ENCODE measurements at regions not wholly inside any gene's neighbourhood (a gene's known extent, or its start where the extent isn't known, plus 50 kb on each side); places are given as distances from the start of the nearest gene placed in this dataset.

DNA sequence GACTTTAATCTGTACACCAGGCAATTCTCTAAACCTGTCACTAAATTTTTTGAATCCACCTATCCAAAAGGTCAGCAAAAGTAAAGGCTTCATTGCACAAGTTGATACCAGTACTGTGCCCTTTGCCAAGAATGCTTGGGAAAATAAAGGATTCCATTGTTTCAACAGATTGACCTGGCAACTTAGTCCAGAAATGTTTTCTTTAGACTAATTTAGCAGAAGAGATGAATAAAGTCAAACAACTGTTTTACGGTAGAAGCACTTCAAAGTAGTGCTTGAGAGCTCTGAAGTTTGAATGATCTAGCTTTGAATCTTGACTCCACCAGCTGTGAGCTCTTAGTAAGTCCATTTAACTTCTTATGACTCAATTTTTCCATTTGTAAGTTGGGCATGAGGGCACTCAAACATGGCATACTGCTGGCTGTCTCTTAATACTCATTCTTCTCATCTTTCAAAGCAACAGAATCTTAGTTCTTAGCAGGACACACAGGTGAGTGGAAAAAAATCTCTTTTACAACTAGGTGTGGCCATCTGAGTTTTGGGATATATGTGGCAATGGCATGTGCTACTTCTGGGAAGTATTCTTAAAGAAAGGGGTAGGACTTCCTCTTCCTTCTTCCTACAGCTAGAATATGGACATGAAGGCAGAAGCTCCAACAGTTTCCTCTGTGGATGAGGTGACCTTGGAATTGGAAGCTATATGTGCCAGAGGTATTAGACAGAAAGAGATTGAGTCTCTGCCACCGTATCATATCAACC is 55.9 kb upstream of the LOC128125822 start:
- no peaks in the 10 kb centered on the region for H3K36me3 ChIP-seq (replicated peaks; ENCODE audit: insufficient read depth, low read depth)
- WGBS (ENCODE audit: low lambda C conversion rate, missing lambda C conversion rate), result 65% methylated on average over 2 of the region's 2 CpGs
- H3K27ac ChIP-seq, result peak overlapping the region; percentile 51
- peaks cover 4% of the 10 kb centered on the region for H3K4me1 ChIP-seq (ENCODE audit: insufficient read depth)
- no peaks in the 10 kb centered on the region for H3K27me3 ChIP-seq
- no peak overlapping the region for H3K4me3 ChIP-seq
- no peaks in the 10 kb centered on the region for H3K9me3 ChIP-seq (ENCODE audit: low read depth)
- no peaks in the 10 kb centered on the region for H3K9me2 ChIP-seq (replicated peaks; ENCODE audit: insufficient read depth)
- DNase-seq (ENCODE audit: low spot score), result no peak
- no peaks in the 10 kb centered on the region for H3K79me2 ChIP-seq
- no peak overlapping the region for H2AFZ ChIP-seq
- H4K20me1 ChIP-seq (ENCODE audit: insufficient read depth, poor library complexity, severe bottlenecking), result no peaks in the 10 kb centered on the region
- H3K4me2 ChIP-seq, result peak overlapping the region; percentile 36
- TF ChIP-seq, protein P1, sequence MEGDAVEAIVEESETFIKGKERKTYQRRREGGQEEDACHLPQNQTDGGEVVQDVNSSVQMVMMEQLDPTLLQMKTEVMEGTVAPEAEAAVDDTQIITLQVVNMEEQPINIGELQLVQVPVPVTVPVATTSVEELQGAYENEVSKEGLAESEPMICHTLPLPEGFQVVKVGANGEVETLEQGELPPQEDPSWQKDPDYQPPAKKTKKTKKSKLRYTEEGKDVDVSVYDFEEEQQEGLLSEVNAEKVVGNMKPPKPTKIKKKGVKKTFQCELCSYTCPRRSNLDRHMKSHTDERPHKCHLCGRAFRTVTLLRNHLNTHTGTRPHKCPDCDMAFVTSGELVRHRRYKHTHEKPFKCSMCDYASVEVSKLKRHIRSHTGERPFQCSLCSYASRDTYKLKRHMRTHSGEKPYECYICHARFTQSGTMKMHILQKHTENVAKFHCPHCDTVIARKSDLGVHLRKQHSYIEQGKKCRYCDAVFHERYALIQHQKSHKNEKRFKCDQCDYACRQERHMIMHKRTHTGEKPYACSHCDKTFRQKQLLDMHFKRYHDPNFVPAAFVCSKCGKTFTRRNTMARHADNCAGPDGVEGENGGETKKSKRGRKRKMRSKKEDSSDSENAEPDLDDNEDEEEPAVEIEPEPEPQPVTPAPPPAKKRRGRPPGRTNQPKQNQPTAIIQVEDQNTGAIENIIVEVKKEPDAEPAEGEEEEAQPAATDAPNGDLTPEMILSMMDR (IDR thresholded peaks at IDR 0.05; ENCODE audit: poor library complexity), result no peak
- TF ChIP-seq EZH2 (IDR thresholded peaks at IDR 0.05; ENCODE audit: borderline replicate concordance) (no peak), EZH2phosphoT487 (IDR thresholded peaks at IDR 0.05; ENCODE audit: low read depth, severe bottlenecking, unreplicated experiment) (no peak)

DNA sequence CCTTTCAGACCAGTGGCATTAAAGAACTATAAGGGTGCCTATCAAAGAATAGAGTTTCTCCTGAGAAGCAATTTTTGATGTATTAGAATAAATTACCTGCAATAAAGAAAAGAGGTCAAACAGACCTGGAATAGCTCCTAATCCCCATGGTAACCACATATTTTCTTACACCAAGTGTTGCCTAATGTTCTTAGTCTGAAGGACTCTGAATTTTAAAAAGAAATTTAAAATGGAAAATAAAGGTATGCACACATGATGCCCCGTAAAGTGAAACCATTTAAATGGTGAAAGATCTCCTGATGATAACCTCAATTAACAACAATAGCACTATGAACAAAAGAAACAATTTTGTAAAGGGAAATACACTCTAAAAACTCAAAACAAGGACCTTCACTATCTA is 55.1 kb upstream of the LOC128125822 start:
- WGBS (ENCODE audit: low lambda C conversion rate, missing lambda C conversion rate), result 93% methylated on average over 1 of the region's 1 CpG
- no peak for DNase-seq (ENCODE audit: low spot score)
- Histone ChIP-seq H3K4me2 (no peak overlapping the region), H2AFZ (no peak overlapping the region), H3K9me3 (ENCODE audit: low read depth) (no peaks in the 10 kb centered on the region), H3K36me3 (replicated peaks; ENCODE audit: insufficient read depth, low read depth) (no peaks in the 10 kb centered on the region), H3K4me3 (no peak overlapping the region), H3K27me3 (no peaks in the 10 kb centered on the region), H4K20me1 (ENCODE audit: insufficient read depth, poor library complexity, severe bottlenecking) (no peaks in the 10 kb centered on the region), H3K27ac (no peak overlapping the region), H3K79me2 (no peaks in the 10 kb centered on the region), H3K4me1 (ENCODE audit: insufficient read depth) (peaks cover 4% of the 10 kb centered on the region), H3K9me2 (replicated peaks; ENCODE audit: insufficient read depth) (no peaks in the 10 kb centered on the region)
- TF ChIP-seq EZH2 (IDR thresholded peaks at IDR 0.05; ENCODE audit: borderline replicate concordance), result no peak
- TF ChIP-seq, protein P1 (IDR thresholded peaks at IDR 0.05; ENCODE audit: poor library complexity), result no peak
- TF ChIP-seq EZH2phosphoT487 (IDR thresholded peaks at IDR 0.05; ENCODE audit: low read depth, severe bottlenecking, unreplicated experiment), result no peak

DNA sequence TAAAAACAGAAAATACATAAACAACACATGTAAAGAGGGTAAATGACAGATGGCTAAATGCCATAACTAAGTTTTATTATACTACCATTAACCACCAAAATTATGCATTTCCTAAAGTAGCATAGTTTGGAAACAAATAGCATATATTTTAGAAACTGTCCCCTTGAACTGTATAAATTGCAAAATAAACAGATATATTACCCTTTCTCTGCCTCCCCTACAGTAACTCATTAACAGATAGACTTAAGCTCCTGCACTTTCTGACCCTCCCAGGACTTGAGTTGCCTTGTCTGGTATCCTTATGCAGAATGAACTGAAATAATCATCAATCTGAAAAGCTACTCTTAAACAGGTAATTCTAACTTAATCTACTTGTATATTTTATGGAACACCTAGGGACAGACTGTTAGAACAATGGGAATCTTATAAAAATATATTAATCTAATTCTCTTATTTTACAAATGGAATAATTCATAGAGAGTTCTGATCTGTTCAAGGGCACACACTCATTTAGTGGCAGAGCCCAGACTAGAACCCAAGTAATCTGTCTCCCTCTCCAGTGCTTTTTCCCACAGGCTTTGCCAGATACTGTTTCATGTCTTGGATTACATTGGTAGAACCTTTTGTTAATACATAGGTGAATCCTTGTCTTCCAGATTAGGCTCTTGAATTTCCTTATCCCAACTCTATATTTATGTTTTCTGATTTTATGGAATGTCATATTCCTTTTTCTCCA is 50.6 kb upstream of the LOC128125822 start:
- Histone ChIP-seq H3K4me2 (peak overlapping the region; percentile 52), H3K9me2 (replicated peaks; ENCODE audit: insufficient read depth) (no peaks in the 10 kb centered on the region), H4K20me1 (ENCODE audit: insufficient read depth, poor library complexity, severe bottlenecking) (no peaks in the 10 kb centered on the region), H3K9me3 (ENCODE audit: low read depth) (no peaks in the 10 kb centered on the region), H3K27ac (peak overlapping the region; percentile 69), H3K36me3 (replicated peaks; ENCODE audit: insufficient read depth, low read depth) (no peaks in the 10 kb centered on the region), H3K4me3 (no peak overlapping the region), H3K79me2 (peaks cover 2% of the 10 kb centered on the region), H2AFZ (no peak overlapping the region), H3K4me1 (ENCODE audit: insufficient read depth) (no peaks in the 10 kb centered on the region), H3K27me3 (no peaks in the 10 kb centered on the region)
- peak; percentile 26 for DNase-seq (ENCODE audit: low spot score)
- TF ChIP-seq EZH2 (IDR thresholded peaks at IDR 0.05; ENCODE audit: borderline replicate concordance) (no peak), EZH2phosphoT487 (IDR thresholded peaks at IDR 0.05; ENCODE audit: low read depth, severe bottlenecking, unreplicated experiment) (no peak)

Data from hepatocyte (in vitro differentiated cells).